ENCODE measurements at regions not wholly inside any gene's neighbourhood (a gene's known extent, or its start where the extent isn't known, plus 50 kb on each side); places are given as distances from the start of the nearest gene placed in this dataset.

- TF ChIP-seq, protein P1, sequence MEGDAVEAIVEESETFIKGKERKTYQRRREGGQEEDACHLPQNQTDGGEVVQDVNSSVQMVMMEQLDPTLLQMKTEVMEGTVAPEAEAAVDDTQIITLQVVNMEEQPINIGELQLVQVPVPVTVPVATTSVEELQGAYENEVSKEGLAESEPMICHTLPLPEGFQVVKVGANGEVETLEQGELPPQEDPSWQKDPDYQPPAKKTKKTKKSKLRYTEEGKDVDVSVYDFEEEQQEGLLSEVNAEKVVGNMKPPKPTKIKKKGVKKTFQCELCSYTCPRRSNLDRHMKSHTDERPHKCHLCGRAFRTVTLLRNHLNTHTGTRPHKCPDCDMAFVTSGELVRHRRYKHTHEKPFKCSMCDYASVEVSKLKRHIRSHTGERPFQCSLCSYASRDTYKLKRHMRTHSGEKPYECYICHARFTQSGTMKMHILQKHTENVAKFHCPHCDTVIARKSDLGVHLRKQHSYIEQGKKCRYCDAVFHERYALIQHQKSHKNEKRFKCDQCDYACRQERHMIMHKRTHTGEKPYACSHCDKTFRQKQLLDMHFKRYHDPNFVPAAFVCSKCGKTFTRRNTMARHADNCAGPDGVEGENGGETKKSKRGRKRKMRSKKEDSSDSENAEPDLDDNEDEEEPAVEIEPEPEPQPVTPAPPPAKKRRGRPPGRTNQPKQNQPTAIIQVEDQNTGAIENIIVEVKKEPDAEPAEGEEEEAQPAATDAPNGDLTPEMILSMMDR (IDR thresholded peaks at IDR 0.05; ENCODE audit: low read length): no peak
- TF ChIP-seq EZH2phosphoT487 (IDR thresholded peaks at IDR 0.05; ENCODE audit: low read length) (no peak), EZH2 (optimal IDR thresholded peaks at IDR 0.05; ENCODE audit: low read depth, low read length) (no peak)
These were observed 67.5 kb upstream of the ERCC6L2 start for GRCh38 chr9:95808011-95808410.

Measured in MM.1S (cell line).